Retinal pigment epithelial cell (primary cell): ENCODE measurements at regions not wholly inside any gene's neighbourhood (a gene's known extent, or its start where the extent isn't known, plus 50 kb on each side); places are given as distances from the start of the nearest gene placed in this dataset.

ENCODE experiments used
- DNase-seq: peaks from one replicate; pipeline ENCODE4 v3.0.0-alpha.2; 2010; ENCODE audit warnings: low read depth
- H3K4me3 ChIP-seq: 2 replicates; pipeline ENCODE4 v1.5.1; 2011; ENCODE audit warnings: mild to moderate bottlenecking, low read length, control low read depth, moderate library complexity
- TF ChIP-seq, protein P1 (sequence below): conservative IDR thresholded peaks from 2 replicates; pipeline ENCODE4 v1.5.1; 2011; ENCODE audit warnings: low read depth, low read length, control low read depth, inconsistent platforms

DNA sequence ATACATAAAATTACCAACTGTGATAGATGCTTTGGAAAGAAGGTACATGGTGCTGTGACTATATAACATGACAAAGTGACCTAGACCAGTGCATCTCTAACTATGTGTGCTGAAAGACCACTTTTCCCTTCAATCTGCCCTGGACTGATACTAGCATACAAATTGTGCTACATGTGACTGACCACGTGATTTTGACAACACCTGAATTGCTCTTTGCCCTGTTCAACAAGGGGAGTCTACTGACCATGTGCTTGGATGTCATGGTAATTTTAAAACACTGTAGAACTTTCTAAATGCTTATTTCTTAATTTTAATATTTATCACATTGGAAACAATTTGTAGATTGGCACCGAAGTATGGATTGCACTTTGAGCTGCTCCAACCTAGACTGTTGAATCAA is 142.4 kb downstream of the CAND1 start:
- TF ChIP-seq, protein P1, sequence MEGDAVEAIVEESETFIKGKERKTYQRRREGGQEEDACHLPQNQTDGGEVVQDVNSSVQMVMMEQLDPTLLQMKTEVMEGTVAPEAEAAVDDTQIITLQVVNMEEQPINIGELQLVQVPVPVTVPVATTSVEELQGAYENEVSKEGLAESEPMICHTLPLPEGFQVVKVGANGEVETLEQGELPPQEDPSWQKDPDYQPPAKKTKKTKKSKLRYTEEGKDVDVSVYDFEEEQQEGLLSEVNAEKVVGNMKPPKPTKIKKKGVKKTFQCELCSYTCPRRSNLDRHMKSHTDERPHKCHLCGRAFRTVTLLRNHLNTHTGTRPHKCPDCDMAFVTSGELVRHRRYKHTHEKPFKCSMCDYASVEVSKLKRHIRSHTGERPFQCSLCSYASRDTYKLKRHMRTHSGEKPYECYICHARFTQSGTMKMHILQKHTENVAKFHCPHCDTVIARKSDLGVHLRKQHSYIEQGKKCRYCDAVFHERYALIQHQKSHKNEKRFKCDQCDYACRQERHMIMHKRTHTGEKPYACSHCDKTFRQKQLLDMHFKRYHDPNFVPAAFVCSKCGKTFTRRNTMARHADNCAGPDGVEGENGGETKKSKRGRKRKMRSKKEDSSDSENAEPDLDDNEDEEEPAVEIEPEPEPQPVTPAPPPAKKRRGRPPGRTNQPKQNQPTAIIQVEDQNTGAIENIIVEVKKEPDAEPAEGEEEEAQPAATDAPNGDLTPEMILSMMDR = no peak
- no peak overlapping the region for H3K4me3 ChIP-seq
- DNase-seq = no peak

DNA sequence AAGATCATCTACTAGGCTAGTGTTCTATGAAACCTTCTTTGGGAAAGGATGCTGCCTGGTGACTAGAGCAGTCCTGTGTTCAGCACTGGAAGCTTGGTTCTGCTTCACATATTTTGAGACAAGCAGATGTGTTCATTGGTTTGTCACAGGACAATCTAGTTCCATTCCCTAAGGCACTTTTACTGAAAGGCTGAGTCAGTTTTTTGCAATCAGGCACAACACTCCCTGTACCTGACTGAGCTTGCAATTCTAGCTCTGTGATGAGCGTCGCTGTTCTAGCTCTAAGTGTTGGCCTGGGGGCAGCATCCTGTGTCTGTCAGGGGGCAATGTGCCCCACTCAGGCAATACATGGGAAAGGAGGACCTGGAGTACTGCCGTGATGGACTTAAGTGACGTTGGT is 144.4 kb downstream of the CAND1 start:
- TF ChIP-seq, protein P1 = no peak
- no peak for DNase-seq
- H3K4me3 ChIP-seq = no peak overlapping the region

DNA sequence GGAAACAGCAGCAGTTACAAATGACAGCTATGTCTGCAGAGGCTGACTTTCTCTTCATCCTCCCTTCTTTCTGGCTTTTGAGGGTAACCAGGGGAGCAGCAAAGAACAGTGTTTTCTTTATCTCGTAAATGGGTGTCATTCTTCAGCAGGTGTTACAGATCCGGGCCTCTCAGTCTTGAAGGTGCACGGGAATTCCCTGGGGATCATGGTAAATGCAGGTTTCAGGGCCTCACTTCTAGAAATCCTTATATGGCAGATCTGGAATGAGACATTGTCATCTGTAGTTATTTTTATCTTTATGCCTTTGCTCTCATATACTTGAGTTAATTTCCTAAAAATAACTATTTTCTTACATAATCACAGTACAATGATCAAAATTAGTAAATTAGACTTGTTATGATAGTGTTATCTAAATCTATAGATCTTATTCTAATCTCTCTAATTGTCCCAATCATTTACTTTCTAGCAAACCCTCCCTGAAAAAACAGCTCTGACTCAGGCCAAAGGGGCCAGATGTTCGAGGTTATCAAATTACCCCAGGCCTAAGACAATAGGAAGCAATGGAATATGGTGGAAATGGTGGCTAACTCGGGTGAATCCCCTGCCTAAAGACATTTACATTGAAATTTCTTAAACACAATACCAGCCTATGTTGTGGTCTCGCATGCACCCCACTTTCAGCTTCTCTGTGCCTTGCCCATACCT is 145.0 kb downstream of the CAND1 start:
- H3K4me3 ChIP-seq = no peak overlapping the region
- DNase-seq = no peak
- TF ChIP-seq, protein P1 = no peak

DNA sequence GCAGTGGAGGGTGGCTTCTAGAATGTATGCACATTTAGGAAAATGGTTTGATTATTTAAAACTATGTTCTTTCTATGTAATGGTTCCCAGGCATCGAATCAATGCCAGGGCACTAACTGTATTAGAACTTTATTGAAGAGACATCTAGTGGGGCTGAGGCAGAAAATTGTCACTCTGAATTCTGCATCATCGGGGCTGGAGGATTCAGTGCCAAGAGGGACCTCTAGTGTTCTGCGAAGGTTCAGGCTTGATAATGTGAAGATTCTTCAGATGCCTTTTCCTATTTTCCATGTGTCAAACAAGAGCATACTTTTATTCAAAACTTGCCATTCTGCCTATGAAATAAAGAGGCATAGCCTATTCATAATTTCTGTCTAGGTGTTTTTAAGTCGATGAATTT is 146.3 kb downstream of the CAND1 start:
- TF ChIP-seq, protein P1 = peak; percentile 58
- no peak overlapping the region for H3K4me3 ChIP-seq
- DNase-seq = no peak

DNA sequence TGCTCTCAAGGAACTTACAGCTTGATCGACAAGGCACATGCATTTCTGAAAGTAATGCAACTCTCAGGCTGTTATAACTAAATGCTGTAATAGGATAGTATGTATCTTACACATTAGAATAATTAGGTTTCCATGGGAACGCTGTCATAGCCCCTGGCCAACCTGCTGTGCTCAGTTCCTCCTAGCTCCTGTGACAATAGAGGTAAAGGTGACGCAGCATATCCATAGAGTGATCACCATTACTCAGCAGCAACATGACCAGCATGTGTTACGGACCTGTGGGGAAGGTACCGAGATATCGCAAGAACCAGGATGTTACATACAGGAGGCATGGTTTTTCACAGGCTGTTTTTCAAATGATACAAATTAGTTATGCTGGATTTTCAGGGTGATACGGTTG is 150.7 kb downstream of the CAND1 start:
- TF ChIP-seq, protein P1 = no peak
- no peak overlapping the region for H3K4me3 ChIP-seq

DNA sequence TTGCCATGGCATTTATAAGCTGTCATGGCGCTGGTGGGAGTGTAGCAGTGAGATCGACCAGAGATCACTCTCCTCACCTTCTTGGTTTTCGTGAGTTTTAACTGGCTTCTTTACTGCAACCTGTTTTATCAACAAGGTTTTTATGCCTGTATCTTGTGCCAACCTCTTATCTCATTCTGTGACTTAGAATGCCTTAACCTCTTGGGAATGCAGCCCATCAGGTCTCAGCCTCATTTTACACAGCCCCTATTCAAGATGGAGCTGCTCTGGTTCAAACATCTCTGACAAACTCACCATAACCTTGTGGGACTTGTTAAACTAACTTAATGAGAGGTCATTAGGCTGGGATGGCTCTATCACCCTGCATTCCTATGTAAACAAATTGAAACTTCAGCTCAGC is 151.3 kb downstream of the CAND1 start:
- DNase-seq = no peak
- H3K4me3 ChIP-seq = no peak overlapping the region
- TF ChIP-seq, protein P1 = no peak

More for the DNA sequence above, 150.7 kb downstream of the CAND1 start:
- no peak for DNase-seq

DNA sequence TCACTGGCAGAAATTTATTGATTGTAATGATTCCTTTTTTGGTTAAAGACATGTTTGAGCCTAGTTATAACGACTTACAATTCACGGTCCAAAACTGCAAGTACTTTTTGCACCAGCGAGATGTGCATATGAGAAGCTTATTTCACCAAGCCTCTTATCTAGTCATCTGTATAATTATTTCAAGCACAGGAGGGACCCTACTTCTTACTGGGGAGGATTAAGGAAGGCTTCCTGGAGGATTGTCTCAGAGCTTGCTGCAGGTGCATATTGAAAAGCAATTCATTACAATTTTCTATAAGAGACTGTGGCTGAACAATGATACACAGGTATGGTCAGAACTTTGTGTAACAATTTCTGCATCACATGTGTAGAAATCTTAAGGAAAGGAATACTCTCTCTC is 152.9 kb downstream of the CAND1 start:
- TF ChIP-seq, protein P1 = no peak
- H3K4me3 ChIP-seq = no peak overlapping the region
- no peak for DNase-seq
